Limb (tissue), 2 donors: ENCODE measurements at regions not wholly inside any gene's neighbourhood (a gene's known extent, or its start where the extent isn't known, plus 50 kb on each side); places are given as distances from the start of the nearest gene placed in this dataset.

Experiments
- DNase-seq, 2 donors: peaks; one replicate each; pipeline ENCODE4 v3.0.0-alpha.2; 2016; ENCODE audit errors: extremely low spot score in 2 of 2

DNA sequence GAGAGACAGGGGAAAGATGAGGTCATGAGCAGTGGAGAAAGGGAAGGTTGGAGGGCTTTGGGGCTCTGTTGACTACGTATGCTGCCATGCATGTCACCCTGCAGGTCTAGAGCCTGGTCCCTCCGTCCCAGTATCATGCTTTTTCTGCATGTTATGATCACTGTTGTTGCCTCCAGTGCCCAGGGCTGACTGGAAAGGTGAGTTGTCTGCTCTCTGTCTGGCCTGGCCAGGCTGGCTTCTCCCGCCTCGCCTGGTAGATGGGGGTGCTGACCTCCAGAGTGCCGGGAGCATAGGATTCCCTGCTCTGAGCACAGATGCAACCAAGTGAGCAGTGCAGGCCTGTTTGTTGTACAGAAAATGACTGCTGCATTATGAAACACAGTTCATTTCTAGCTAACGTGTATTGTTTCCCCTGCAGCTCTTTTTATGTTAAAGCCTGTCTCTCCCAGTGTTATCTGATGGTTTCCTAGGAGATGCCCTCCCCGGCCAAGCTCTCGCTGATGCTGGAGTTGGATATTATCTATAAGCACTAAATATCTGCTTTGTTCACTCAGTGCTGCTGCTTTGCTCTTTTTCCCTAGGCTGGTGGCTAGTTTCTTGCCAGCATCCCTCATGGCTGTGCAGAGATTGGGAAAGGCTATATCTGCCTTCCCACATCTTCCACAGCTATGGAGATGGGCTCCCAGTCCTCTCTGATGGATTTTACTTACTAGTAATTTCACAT, 158.2 kb downstream of the TDRD15 start:
- no peak for DNase-seq

DNA sequence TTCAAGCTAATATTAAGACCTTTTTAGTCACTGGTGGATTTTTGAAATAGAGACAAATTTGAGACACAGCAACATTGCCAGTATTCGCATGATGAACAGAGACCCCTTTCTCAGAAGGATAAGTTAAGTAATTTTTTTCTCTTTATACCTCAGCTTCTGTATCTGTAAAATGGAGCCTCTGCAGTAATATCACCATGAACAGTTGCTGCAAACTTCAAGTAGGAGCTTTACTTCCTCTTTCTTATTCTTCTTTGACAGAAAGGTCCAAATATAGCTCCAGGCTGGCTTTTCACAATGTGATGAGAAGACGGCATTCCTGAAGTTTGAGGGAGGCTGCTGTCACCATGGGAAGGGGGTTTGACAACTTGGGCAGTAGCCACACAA, 158.7 kb downstream of the TDRD15 start:
- DNase-seq = no peak

DNA sequence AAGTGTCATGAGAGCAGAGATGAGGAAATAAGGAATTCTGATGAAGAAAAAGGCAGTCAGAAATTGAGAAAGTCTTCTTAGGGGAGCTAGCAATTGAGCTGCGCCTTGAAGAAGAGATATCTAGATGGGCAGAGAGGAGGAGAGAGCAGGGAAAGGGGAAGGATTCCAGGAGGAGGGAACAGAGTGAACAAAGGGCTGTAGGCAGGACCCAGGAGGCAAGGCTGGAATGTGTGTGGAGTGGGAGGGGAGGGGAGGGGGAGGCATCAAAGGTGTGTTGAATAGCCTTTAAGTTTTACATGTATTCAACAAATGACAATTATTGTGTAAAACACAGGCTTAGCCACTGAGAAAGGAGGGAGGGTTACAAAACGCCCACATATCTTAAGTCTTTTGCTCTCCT, 164.5 kb downstream of the TDRD15 start:
- no peak for DNase-seq

GRCh38 chr2:21288739-21289520, 165.2 kb downstream of the TDRD15 start:
- DNase-seq = no peak

GRCh38 chr2:21289551-21289950, 165.8 kb downstream of the TDRD15 start:
- DNase-seq = no peak

- DNase-seq = no peak
These were observed 166.2 kb downstream of the TDRD15 start for GRCh38 chr2:21289989-21290388.

DNA sequence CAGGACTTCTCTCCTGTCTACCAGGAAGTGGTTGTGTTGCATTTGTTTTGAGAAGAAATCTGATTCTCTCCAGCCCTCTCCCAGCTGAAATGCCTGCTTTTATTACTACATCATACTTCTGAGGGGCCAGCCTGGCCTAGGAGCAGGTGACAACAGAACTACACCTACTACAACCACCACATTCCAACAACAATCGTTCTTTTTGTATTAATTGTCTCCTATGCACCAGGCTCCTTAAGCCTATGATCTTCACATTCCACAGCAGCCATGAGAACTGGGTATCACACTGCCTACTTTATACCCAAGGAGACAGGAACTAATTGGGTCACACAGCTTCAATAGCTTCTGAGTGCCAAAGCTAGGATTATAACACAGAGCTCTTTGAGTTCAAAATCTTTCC, 167.7 kb downstream of the TDRD15 start:
- no peak for DNase-seq

DNA sequence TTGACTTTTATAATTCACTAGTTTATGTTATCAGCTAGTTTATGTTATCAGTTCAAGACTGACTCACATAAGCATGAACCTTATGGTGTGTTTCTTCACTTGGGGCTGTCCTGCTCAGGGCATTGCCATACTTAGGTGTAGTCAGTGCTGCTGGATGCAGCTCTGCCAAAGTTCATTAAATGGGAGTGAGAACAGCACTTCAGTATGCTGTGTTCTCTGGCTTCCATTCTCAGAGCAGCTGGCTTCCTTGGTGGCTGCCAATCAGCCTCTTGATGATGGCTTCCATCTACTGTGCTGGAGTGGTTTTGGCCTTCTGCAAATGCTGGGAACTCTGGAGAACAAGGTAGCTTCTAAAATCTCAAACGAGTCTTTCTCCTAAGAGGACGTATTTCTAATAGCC, 170.7 kb downstream of the TDRD15 start:
- DNase-seq = no peak

DNA sequence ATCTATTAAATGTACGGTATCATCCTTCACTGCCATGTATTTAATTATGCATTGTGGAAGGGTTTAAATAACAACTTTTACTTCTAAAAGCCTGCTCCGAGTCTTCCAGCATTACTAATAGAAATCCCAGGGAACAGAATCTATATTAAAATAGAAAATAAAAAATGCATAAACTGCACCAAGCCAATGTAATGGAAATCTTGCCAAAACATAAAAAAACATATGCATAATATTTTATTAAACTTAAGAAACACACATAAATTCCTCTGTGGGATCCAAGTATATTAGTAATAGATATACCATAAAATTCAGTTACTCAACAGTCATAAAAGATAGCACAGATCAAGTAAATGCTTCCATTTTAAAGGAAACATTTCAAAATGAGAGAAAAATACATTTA, 175.6 kb downstream of the TDRD15 start:
- DNase-seq = peak in 1 of 2 donors; percentile 24

DNA sequence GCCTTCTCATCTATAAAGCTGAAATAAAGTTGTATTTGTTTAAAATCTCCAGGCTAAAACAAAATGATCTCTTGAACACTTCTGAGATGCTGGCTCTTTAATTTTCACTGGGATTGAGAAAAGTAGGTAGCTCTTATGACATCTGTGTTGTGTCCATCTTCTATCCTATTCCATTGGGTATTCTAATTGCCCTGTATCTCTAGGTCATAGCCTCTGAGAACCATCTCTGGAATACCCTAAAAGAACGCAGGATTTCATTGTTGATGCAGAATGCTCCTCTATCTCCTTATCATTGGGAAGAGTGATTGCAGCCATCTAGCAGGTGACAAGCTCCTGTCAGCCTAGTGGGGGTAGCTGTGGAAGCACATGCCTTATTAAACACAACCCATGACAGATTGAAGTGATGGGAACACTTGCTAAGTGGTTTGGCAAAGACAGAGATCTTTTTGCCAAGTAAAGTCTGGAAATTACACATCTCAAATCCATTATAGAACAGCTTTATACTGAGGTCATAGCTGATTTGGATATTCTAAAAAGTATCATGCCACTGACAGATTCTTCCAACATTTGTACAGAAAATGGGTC, 178.2 kb downstream of the TDRD15 start:
- no peak for DNase-seq

DNA sequence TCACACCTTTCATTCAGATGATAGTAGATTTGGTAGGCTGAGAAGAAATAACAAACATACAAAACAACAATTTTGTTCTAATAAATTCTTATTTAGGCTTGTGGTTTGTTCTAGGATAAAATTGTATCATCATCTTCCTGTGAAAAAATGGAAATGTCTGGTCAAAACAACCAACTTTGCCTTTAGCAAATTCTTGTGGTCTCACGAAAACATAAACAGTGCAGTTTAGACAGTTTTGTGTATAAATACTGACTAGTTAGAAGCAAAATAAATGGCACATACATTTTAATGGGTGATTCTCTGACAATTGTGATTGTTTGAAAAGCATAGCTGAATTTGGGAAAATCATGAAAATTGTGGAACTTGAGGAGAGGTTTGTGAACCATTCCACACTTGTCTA, 180.1 kb downstream of the TDRD15 start:
- DNase-seq = no peak

DNA sequence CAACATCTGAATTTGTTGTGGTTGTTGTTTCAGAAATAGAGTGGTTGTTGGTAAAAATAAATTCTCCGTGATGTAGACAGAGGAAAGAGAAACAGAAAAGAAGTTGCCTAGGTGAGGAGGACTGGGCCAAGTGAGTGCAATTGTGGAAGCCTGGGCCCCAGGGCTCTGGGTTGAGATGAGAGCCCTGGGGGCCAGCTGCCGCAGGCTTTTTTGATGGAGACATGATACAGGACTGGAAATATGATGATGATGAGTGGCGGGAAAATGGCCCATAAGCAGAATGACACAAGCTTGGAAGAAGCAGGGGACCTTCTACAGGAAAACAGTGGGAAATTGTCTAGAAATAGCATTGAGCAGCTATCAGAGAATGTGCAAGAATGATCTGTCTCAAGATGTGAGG, 181.8 kb downstream of the TDRD15 start:
- no peak for DNase-seq

DNA sequence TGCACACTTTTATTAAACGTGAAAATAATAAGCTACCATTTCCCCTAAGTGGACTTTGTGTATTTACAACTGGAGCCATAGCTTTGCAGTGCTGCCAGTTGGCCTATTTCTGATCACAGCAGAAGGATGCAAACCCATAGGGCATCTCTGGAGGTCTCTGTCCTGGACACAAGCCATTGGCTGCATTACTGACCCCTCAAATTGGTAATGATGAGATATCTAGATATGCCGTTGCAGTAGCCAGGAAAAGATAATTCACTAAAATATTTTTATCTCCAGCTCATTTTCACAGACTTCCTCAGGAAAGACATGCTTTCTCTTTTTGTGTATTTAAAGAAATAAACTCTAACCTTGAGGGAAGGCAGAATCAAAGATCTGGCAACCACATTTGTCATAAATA, 182.5 kb downstream of the TDRD15 start:
- DNase-seq = no peak

DNA sequence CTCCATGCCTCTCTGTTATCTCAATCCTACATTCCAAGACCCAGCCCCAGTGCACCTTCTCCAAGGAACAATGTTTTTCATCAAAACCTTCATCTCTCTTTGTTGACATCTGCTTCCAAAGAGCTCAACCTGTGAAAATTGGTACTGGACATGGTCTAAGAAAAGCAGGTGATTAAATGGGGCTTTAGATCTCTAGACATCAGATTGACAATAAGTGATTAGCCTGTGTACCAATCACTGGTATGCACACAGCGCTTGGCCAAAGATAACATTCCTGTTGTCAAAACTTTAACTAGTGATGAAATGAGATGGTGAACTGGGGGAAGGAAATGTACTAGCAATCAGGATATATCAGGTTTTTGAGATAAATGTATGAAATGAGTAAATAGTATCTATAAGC, 183.3 kb downstream of the TDRD15 start:
- DNase-seq = no peak

DNA sequence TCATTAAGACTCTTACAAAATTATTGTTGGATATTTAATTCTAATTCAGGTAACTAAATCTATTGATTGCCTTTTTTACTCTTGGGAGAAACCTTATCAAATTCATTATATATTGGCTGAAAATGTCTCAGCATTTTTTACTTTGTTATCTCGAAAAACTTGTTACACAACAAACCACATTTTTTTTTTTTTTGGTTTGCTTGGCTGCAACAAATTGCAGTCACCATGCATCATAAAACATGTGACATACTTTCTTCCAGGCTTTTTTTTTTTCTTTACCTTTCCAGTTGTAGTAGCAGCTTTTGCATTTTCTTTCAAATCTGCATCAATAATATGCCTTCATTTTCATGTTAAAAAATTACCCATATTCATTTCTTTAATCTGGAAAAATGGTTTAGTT, 186.7 kb downstream of the TDRD15 start:
- no peak for DNase-seq

DNA sequence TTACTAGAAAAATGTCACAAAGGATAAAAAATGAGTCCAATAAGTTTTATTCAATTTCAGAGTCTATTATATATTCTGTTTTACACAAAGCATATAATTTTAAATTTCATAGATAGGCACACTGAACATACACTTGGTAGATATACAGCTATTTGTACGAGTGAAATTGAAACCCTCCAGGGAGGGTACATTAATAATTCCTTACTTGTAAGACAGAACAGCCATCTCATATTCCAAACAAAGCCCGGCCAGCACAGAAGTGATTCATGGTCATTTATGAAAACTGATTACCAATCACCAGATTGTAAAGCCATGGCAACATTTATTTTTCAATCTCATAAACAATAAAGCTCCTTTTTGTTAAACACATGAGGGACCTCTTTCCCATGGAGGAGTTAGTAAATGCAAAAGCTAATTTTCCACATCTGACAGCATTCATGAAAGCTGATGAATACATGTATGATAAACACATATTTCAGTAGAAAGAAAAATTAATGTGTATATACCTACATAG, 190.6 kb downstream of the TDRD15 start:
- DNase-seq = no peak

DNA sequence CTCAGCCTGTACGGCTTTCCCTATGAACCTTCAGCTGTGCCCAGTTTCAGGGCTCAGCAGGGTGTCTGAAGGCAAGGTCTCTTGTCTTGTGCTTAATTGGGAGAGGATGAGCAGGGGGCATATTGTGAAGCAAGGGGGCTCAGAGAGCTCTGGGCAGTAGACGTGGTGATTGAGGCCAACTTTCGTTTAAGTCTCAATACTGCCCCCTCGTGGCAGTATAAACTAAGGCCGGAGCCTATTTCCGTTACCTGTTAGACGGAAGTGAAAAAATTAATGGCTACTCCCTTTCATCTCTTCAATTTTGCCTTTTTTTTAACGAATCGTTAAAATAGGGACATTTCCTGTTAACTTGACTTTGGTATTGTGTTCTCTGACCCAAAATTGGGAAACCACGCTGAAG, 193.4 kb downstream of the TDRD15 start:
- DNase-seq = no peak

DNA sequence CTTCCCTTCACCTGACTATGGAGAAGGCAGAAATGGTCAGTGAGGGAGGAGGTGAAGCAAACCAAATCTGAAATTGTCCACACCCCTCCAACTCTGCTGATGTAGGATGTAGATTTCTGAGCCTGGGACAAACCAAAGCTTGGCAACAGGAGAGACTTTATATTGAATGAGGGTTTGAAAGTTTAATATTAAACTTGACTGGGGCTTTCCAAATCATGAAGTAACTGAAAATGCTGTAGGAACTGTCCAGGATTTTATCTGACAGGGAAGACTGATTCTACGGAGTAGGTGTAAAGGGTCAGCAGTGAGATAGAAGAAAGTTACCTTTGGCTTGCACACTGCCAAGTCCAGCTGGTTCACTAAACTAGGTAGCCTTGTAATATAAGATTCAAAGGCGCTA, 194.5 kb downstream of the TDRD15 start:
- no peak for DNase-seq

- no peak for DNase-seq
These were observed 202.4 kb downstream of the TDRD15 start for GRCh38 chr2:21326152-21326551.

- no peak for DNase-seq
These were observed 204.4 kb downstream of the TDRD15 start for GRCh38 chr2:21328177-21328576.

DNA sequence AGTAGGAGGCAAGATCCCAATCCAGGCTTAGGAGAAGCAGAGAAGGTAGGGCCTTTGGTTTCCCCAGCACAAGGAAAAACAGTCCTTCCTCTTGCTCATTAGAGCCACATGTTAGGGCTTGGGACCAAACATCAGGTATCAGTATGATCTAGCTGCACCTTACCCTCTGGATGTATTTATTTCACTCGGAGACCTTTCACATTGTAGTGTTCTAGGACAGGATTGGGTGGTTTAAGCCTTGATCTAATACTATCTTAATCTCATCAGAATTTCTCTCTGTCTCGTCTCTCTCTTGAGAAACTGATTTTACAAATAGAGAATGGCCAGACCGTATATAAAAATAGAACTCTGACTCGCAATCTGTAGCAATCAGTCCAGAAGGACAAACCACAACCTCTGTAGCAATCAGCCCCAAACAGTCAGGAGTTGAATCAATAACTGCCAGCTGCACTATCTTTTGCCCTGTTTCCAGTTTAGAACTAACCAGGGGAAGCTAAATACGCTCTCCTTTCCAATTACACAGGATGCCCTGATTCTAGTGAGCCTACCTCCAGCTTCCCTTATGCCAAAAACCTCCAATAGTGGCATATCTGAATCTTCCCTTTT, 207.1 kb downstream of the TDRD15 start:
- DNase-seq = no peak
